Hepatocyte (in vitro differentiated cells): ENCODE measurements at regions not wholly inside any gene's neighbourhood (a gene's known extent, or its start where the extent isn't known, plus 50 kb on each side); places are given as distances from the start of the nearest gene placed in this dataset.

Source experiments
- DNase-seq: peaks from one replicate; pipeline ENCODE4 v3.0.0-alpha.2; 2016; ENCODE audit warnings: low spot score
- H2AFZ ChIP-seq: fragments of 200-600 bp; sonication (generic); 2 replicates; pipeline ENCODE4 v1.6.0; 2016; ENCODE audit warnings: antibody characterized with exemption, mild to moderate bottlenecking
- H3K27ac ChIP-seq: fragments of 200-600 bp; sonication (generic); 2 replicates; pipeline ENCODE4 v1.5.1; 2016; ENCODE audit warnings: mild to moderate bottlenecking
- H3K27me3 ChIP-seq: fragments of 200-600 bp; sonication (generic); 2 replicates; pipeline ENCODE4 v1.6.1; 2016
- H3K36me3 ChIP-seq: fragments of 200-600 bp; sonication (generic); replicated peaks from 2 replicates; pipeline ENCODE4 v1.5.1; 2016; ENCODE audit warnings: low read depth; ENCODE audit not compliant: insufficient read depth
- H3K4me1 ChIP-seq: fragments of 200-600 bp; sonication (generic); 2 replicates; pipeline ENCODE4 v1.5.1; 2016; ENCODE audit warnings: mild to moderate bottlenecking, moderate library complexity; ENCODE audit not compliant: insufficient read depth
- H3K4me2 ChIP-seq: fragments of 200-600 bp; sonication (generic); 2 replicates; pipeline ENCODE4 v1.6.0; 2016
- H3K4me3 ChIP-seq: fragments of 200-600 bp; sonication (generic); 2 replicates; pipeline ENCODE4 v1.5.1; 2016; ENCODE audit warnings: mild to moderate bottlenecking
- H3K79me2 ChIP-seq: fragments of 200-600 bp; sonication (generic); 2 replicates; pipeline ENCODE4 v1.6.0; 2017; ENCODE audit warnings: mild to moderate bottlenecking
- H3K9me2 ChIP-seq: fragments of 200-600 bp; sonication (generic); replicated peaks from 2 replicates; pipeline ENCODE4 v1.6.0; 2017; ENCODE audit warnings: mild to moderate bottlenecking; ENCODE audit not compliant: insufficient read depth
- H3K9me3 ChIP-seq: fragments of 200-600 bp; sonication (generic); 2 replicates; pipeline ENCODE4 v1.5.1; 2016; ENCODE audit warnings: low read depth, mild to moderate bottlenecking
- H4K20me1 ChIP-seq: fragments of 200-600 bp; sonication (generic); 2 replicates; pipeline ENCODE4 v1.6.0; 2016; ENCODE audit warnings: mild to moderate bottlenecking; ENCODE audit not compliant: insufficient read depth, poor library complexity, severe bottlenecking
- EZH2 ChIP-seq: fragments of 200-600 bp; sonication (generic); IDR thresholded peaks from 2 replicates; pipeline ENCODE4 v1.6.1; 2016; ENCODE audit warnings: antibody characterized with exemption, mild to moderate bottlenecking, borderline replicate concordance
- EZH2phosphoT487 ChIP-seq: fragments of 200-600 bp; sonication (generic); IDR thresholded peaks from one replicate; pipeline ENCODE4 v1.6.1; 2018; ENCODE audit warnings: antibody characterized with exemption, mild to moderate bottlenecking, low read depth, moderate library complexity; ENCODE audit not compliant: unreplicated experiment, severe bottlenecking
- WGBS: methylation state at CpG from one replicate; pipeline ENCODE4 v1.1.6; 2016; ENCODE audit warnings: low lambda C conversion rate; ENCODE audit errors: missing lambda C conversion rate; 5-methylcytosine and 5-hydroxymethylcytosine counted together
- TF ChIP-seq, protein P1 (sequence below): fragments of 200-600 bp; sonication (generic); IDR thresholded peaks from 2 replicates; pipeline ENCODE4 v1.5.1; 2016; ENCODE audit warnings: antibody characterized with exemption, mild to moderate bottlenecking; ENCODE audit not compliant: poor library complexity

DNA sequence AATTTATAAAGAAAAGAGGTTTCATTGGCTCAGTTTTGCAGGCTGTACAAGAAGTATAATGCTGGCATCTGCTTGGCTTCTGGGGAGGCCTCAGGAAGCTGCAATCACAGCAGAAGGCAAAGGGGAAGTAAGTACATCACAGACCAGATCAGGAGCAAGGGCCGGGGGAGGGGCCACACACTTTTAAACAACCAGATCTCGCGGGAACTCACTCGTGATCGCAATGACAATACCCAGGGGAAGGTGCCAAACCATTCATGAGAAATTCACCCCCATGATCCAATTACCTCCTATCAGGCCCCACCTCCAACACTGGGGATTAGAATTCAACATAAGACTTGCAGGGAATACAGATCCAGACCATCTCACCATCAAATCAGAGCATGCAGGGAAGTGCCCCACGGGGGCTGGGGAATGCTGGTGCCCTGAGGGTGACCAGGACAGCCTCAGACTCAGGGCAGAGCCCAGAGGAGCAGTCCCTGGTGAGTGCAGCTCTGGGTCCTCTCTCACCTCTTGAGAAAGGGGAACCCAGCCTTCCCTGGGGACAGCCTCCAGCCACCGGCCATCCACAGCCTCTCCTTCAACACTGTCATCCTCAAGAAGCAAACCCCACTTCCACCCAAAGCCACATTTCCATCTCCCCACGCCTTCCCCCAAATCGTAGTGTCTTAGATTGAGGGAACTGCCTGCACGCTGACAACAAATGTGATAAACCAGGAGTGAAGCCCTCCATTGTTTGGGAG lies 80.7 kb downstream of the ANKRD60 start:
- Histone ChIP-seq H3K4me1 (no peaks in the 10 kb centered on the region), H3K36me3 (no peaks in the 10 kb centered on the region), H3K79me2 (no peaks in the 10 kb centered on the region), H3K4me2 (no peak overlapping the region), H3K9me3 (no peaks in the 10 kb centered on the region), H3K9me2 (no peaks in the 10 kb centered on the region), H4K20me1 (no peaks in the 10 kb centered on the region), H2AFZ (no peak overlapping the region), H3K27ac (no peak overlapping the region), H3K4me3 (no peak overlapping the region), H3K27me3 (peaks cover 36% of the 10 kb centered on the region)
- TF ChIP-seq, protein P1, sequence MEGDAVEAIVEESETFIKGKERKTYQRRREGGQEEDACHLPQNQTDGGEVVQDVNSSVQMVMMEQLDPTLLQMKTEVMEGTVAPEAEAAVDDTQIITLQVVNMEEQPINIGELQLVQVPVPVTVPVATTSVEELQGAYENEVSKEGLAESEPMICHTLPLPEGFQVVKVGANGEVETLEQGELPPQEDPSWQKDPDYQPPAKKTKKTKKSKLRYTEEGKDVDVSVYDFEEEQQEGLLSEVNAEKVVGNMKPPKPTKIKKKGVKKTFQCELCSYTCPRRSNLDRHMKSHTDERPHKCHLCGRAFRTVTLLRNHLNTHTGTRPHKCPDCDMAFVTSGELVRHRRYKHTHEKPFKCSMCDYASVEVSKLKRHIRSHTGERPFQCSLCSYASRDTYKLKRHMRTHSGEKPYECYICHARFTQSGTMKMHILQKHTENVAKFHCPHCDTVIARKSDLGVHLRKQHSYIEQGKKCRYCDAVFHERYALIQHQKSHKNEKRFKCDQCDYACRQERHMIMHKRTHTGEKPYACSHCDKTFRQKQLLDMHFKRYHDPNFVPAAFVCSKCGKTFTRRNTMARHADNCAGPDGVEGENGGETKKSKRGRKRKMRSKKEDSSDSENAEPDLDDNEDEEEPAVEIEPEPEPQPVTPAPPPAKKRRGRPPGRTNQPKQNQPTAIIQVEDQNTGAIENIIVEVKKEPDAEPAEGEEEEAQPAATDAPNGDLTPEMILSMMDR: no peak
- TF ChIP-seq EZH2 (no peak), EZH2phosphoT487 (no peak)
- 80% methylated on average over 10 of the region's 10 CpGs for WGBS
- DNase-seq: no peak

- no peaks in the 10 kb centered on the region for H3K36me3 ChIP-seq
- H3K9me2 ChIP-seq: no peaks in the 10 kb centered on the region
- no peaks in the 10 kb centered on the region for H3K9me3 ChIP-seq
- no peak overlapping the region for H3K27ac ChIP-seq
- peaks cover 35% of the 10 kb centered on the region for H3K27me3 ChIP-seq
- no peak overlapping the region for H3K4me3 ChIP-seq
- H3K4me1 ChIP-seq: no peaks in the 10 kb centered on the region
- no peak overlapping the region for H3K4me2 ChIP-seq
- no peaks in the 10 kb centered on the region for H4K20me1 ChIP-seq
- TF ChIP-seq EZH2phosphoT487 (no peak), EZH2 (no peak)
- TF ChIP-seq, protein P1: no peak
- no peak overlapping the region for H2AFZ ChIP-seq
- no peak for DNase-seq
- 91% methylated on average over 11 of the region's 11 CpGs for WGBS
- H3K79me2 ChIP-seq: no peaks in the 10 kb centered on the region
These were observed 81.7 kb downstream of the ANKRD60 start for GRCh38 chr20:58146746-58147140.

GRCh38 chr20:58146081-58146745 lies 82.2 kb downstream of the ANKRD60 start:
- no peaks in the 10 kb centered on the region for H3K4me1 ChIP-seq
- no peaks in the 10 kb centered on the region for H3K79me2 ChIP-seq
- no peak overlapping the region for H3K4me2 ChIP-seq
- no peak overlapping the region for H3K4me3 ChIP-seq
- no peaks in the 10 kb centered on the region for H3K36me3 ChIP-seq
- no peak overlapping the region for H2AFZ ChIP-seq
- no peak for TF ChIP-seq EZH2
- TF ChIP-seq, protein P1: no peak
- no peak for TF ChIP-seq EZH2phosphoT487
- H3K27ac ChIP-seq: no peak overlapping the region
- no peaks in the 10 kb centered on the region for H4K20me1 ChIP-seq
- 75% methylated on average over 8 of the region's 8 CpGs for WGBS
- no peaks in the 10 kb centered on the region for H3K9me2 ChIP-seq
- H3K9me3 ChIP-seq: no peaks in the 10 kb centered on the region
- DNase-seq: no peak
- H3K27me3 ChIP-seq: peaks cover 29% of the 10 kb centered on the region
